OCI-LY7 (cell line): ENCODE measurements at regions not wholly inside any gene's neighbourhood (a gene's known extent, or its start where the extent isn't known, plus 50 kb on each side); places are given as distances from the start of the nearest gene placed in this dataset.

Source experiments
- EZH2phosphoT487 ChIP-seq: fragments of 200-600 bp; sonication (generic); IDR thresholded peaks from 2 replicates; pipeline ENCODE4 v1.6.1; 2018; ENCODE audit warnings: low read depth, borderline replicate concordance, mild to moderate bottlenecking, mixed run types, antibody characterized with exemption, low read length, moderate library complexity, mixed read lengths
- TF ChIP-seq, protein P1 (sequence below): fragments of 200-600 bp; sonication (generic); conservative IDR thresholded peaks from 2 replicates; pipeline ENCODE4 v1.5.1; 2014; ENCODE audit warnings: mild to moderate bottlenecking, antibody characterized with exemption, low read length, moderate library complexity, mixed read lengths

DNA sequence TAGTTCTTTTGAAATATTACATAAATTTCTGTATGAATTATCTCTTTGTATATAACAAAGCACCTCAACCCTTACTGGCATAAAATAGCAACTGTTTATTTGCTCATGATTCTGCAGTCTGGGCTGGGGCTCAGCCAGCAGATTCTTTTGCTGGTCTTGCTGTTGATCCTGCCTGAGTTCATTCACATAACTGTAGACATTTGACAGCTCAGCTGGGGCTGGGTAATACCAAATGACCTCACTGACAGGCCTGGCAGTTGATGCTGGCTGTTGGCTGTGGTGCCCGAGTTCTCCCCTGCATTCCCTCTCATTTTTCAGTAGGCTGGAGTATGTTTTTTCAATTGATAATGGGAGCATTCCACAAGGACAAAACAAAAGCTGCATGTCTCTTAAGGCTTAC is 449.9 kb upstream of the GOLIM4 start:
- TF ChIP-seq, protein P1, sequence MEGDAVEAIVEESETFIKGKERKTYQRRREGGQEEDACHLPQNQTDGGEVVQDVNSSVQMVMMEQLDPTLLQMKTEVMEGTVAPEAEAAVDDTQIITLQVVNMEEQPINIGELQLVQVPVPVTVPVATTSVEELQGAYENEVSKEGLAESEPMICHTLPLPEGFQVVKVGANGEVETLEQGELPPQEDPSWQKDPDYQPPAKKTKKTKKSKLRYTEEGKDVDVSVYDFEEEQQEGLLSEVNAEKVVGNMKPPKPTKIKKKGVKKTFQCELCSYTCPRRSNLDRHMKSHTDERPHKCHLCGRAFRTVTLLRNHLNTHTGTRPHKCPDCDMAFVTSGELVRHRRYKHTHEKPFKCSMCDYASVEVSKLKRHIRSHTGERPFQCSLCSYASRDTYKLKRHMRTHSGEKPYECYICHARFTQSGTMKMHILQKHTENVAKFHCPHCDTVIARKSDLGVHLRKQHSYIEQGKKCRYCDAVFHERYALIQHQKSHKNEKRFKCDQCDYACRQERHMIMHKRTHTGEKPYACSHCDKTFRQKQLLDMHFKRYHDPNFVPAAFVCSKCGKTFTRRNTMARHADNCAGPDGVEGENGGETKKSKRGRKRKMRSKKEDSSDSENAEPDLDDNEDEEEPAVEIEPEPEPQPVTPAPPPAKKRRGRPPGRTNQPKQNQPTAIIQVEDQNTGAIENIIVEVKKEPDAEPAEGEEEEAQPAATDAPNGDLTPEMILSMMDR = no peak
- no peak for TF ChIP-seq EZH2phosphoT487
